HG03025 (cell line): ENCODE measurements at regions not wholly inside any gene's neighbourhood (a gene's known extent, or its start where the extent isn't known, plus 50 kb on each side); places are given as distances from the start of the nearest gene placed in this dataset.
"Not testable (repeated sequence)": the region's sequence is repeated elsewhere in the genome, so short reads cannot be mapped to it uniquely, and the experiment has no call there.

ENCODE experiments used
- ATAC-seq: cut with Tn5 transposase; IDR thresholded peaks from one replicate; pipeline ENCODE4 v1.9.1; 2021; ENCODE audit warnings: mild to moderate bottlenecking, moderate library complexity; ENCODE audit not compliant: unreplicated experiment, low FRiP score

- no peak for ATAC-seq
Observed at GRCh38 chr20:47850146-47850545, 64.9 kb upstream of the SULF2 start.

DNA sequence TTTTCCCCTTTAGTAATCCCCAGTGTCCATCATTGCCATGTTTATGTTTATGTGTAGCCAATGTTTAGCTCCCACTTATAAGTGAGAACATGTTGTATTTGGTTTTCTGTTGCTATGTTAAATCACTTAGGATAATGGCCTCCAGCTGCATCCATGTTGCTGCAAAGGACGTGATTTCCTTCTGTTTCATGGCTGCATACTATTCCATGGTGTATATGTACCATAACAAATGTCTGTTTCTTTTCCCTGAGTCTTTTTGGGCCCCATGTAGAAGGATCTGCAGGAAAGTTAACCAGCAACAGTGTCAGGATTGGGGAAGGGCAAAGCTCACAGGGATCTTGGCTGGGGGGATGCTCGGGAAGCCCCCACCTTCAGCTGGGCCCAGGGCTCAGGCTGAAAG is 64.3 kb upstream of the SULF2 start:
- no peak for ATAC-seq

DNA sequence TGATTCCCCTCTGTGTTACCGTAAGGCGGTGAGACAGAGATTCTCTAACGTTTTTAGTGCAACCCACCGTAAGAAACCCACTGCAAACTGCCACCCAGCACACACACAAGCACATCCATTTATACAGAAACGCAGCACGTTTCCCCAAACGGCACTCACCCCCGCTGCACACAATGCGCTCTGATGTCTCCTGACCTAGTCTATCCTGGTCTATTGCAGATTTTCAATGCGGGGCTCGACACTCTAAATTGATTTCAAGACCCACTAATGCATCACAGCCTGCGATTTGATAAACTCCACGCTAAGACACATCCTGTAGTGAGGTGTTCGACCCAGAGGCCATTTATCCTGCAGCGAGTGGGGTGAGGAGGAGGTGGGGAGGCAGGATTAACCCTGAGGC is 63.7 kb upstream of the SULF2 start:
- ATAC-seq = no peak

- ATAC-seq = not testable (repeated sequence)
Observed at GRCh38 chr20:47848534-47848933, 63.3 kb upstream of the SULF2 start.

- ATAC-seq = no peak
Observed at GRCh38 chr20:47847884-47848485, 62.7 kb upstream of the SULF2 start.

- not testable (repeated sequence) for ATAC-seq
Observed at GRCh38 chr20:47847220-47847619, 61.9 kb upstream of the SULF2 start.

- ATAC-seq = not testable (repeated sequence)
Observed at GRCh38 chr20:47846651-47847050, 61.4 kb upstream of the SULF2 start.

DNA sequence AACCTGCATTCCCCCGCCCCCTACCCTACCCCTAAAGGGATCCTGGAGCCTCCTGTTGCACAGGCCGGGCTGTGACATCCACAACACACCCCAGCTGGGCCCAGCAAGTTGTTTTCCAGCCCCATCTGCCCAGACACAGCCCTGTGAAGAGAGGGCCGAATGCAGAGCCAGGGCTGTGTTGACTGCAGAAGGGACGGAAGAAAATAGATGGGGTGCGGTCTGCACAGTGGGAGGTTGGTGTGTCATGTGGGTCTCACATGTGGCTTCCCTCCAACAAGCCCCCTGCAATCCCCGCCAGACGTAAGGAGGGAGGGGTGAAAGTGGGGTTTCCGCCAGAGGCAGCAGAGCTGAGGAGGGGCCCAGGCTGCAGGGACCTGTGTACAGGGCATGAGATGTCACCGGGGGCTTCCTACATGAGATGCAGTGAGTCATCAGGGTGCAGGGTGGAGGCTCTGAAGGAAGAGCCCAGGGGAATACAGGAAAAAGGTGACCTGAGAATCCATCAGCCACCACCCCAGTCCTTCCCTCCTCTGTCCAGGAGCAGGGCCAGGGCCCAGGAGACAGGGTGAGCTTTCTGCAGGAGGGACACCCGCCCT is 60.2 kb upstream of the SULF2 start:
- not testable (repeated sequence) for ATAC-seq

- not testable (repeated sequence) for ATAC-seq
Observed at GRCh38 chr20:47844568-47844906, 59.3 kb upstream of the SULF2 start.

GRCh38 chr20:47843886-47844567 is 58.7 kb upstream of the SULF2 start:
- ATAC-seq = no peak

GRCh38 chr20:47842950-47843349 is 57.7 kb upstream of the SULF2 start:
- not testable (repeated sequence) for ATAC-seq

DNA sequence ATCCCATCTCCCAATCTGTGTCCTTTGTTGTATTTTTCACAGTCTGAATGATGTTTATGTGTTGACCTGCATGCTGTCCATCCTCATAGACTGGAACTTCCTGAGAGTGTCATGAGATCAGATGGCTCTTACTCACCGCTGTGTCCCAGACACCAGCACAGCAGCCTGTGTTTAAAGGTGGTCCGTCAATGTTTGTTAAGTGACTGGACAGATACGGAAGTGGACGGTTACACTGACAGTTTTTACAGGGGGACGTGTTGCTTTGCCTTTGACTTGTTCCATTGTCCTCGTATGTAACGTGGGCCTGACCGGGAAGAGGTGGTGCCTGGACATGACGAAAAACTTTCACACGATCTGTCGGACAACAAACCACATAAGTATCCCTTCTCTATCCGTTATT is 56.7 kb upstream of the SULF2 start:
- ATAC-seq = not testable (repeated sequence)

GRCh38 chr20:47836256-47836817 is 51.1 kb upstream of the SULF2 start:
- ATAC-seq = not testable (repeated sequence)
